Neutrophil (primary cell): ENCODE measurements at regions not wholly inside any gene's neighbourhood (a gene's known extent, or its start where the extent isn't known, plus 50 kb on each side); places are given as distances from the start of the nearest gene placed in this dataset.

Source experiments
- H3K27ac ChIP-seq: fragments of 200-600 bp; sonication (generic); 2 replicates; pipeline ENCODE4 v1.5.1; 2016; ENCODE audit warnings: mild to moderate bottlenecking, moderate library complexity
- H3K27me3 ChIP-seq: fragments of 200-600 bp; sonication (generic); 2 replicates; pipeline ENCODE4 v1.6.0; 2016; ENCODE audit warnings: mild to moderate bottlenecking
- H3K36me3 ChIP-seq: fragments of 200-600 bp; sonication (generic); 2 replicates; pipeline ENCODE4 v1.5.1; 2017
- H3K4me1 ChIP-seq, 2 experiments: fragments of 200-600 bp in 1 of 2; sonication (generic) in 1 of 2; 1 replicate in 1 of 2; 2 replicates in 1 of 2; pipeline versions ENCODE4 v1.5.1 to v1.6.1; 2013 to 2016; ENCODE audit warnings: low read depth in 1 of 2, low read length in 1 of 2, mild to moderate bottlenecking in 1 of 2, moderate library complexity in 1 of 2; ENCODE audit not compliant: control insufficient read depth in 1 of 2, insufficient read depth in 1 of 2
- H3K4me3 ChIP-seq, 2 experiments: fragments of 200-600 bp in 1 of 2; sonication (generic) in 1 of 2; 1 replicate in 1 of 2; 2 replicates in 1 of 2; pipeline ENCODE4 v1.5.1; 2013 to 2016; ENCODE audit warnings: low read depth in 1 of 2, low read length in 1 of 2, mild to moderate bottlenecking in 1 of 2, moderate library complexity in 1 of 2
- H3K9me3 ChIP-seq: fragments of 200-600 bp; sonication (generic); 2 replicates; pipeline ENCODE4 v1.5.1; 2016
- CTCF ChIP-seq: fragments of 200-600 bp; sonication (generic); IDR thresholded peaks from 2 replicates; pipeline ENCODE4 v1.5.1; 2016; ENCODE audit warnings: antibody characterized with exemption

GRCh38 chr9:107784235-107784958, 294.8 kb upstream of the KLF4 start:
- no peak overlapping the region for H3K27ac ChIP-seq
- no peak overlapping the region for H3K4me3 ChIP-seq
- TF ChIP-seq CTCF: no peak
- H3K9me3 ChIP-seq: no peaks in the 10 kb centered on the region
- H3K27me3 ChIP-seq: no peaks in the 10 kb centered on the region
- peaks cover 36 to 38% of the 10 kb centered on the region in 2 experiments for H3K4me1 ChIP-seq
- no peaks in the 10 kb centered on the region for H3K36me3 ChIP-seq

GRCh38 chr9:107782789-107783188, 293.2 kb upstream of the KLF4 start:
- peak overlapping the region; percentile 23 for H3K27ac ChIP-seq
- peaks cover 36 to 38% of the 10 kb centered on the region in 2 experiments for H3K4me1 ChIP-seq
- TF ChIP-seq CTCF: no peak

GRCh38 chr9:107782381-107782780, 292.8 kb upstream of the KLF4 start:
- H3K27ac ChIP-seq: peak overlapping the region; percentile 23
- H3K4me1 ChIP-seq: peaks cover 36 to 38% of the 10 kb centered on the region in 2 experiments
- no peaks in the 10 kb centered on the region for H3K9me3 ChIP-seq
- H3K36me3 ChIP-seq: no peaks in the 10 kb centered on the region
- H3K4me3 ChIP-seq: no peak overlapping the region
- TF ChIP-seq CTCF: no peak
- no peaks in the 10 kb centered on the region for H3K27me3 ChIP-seq

More at GRCh38 chr9:107782789-107783188, 293.2 kb upstream of the KLF4 start:
- H3K27me3 ChIP-seq: no peaks in the 10 kb centered on the region
- H3K9me3 ChIP-seq: no peaks in the 10 kb centered on the region
- H3K4me3 ChIP-seq: no peak overlapping the region
- no peaks in the 10 kb centered on the region for H3K36me3 ChIP-seq

GRCh38 chr9:107780960-107781359, 291.4 kb upstream of the KLF4 start:
- Histone ChIP-seq H3K4me1 (peaks cover 36 to 38% of the 10 kb centered on the region in 2 experiments), H3K4me3 (no peak overlapping the region), H3K36me3 (no peaks in the 10 kb centered on the region), H3K27me3 (no peaks in the 10 kb centered on the region), H3K27ac (no peak overlapping the region), H3K9me3 (no peaks in the 10 kb centered on the region)
- TF ChIP-seq CTCF: no peak

GRCh38 chr9:107779731-107780130, 290.2 kb upstream of the KLF4 start:
- H3K36me3 ChIP-seq: no peaks in the 10 kb centered on the region
- no peak overlapping the region for H3K4me3 ChIP-seq
- no peak for TF ChIP-seq CTCF
- H3K9me3 ChIP-seq: no peaks in the 10 kb centered on the region
- no peaks in the 10 kb centered on the region for H3K27me3 ChIP-seq
- no peak overlapping the region for H3K27ac ChIP-seq
- H3K4me1 ChIP-seq: peaks cover 36 to 38% of the 10 kb centered on the region in 2 experiments
